Tibial artery (tissue), 4 donors: ENCODE measurements at regions not wholly inside any gene's neighbourhood (a gene's known extent, or its start where the extent isn't known, plus 50 kb on each side); places are given as distances from the start of the nearest gene placed in this dataset.

Experiments
- DNase-seq, 2 donors: peaks; one replicate each; pipeline ENCODE4 v3.0.0-alpha.2; 2019
- H3K27ac ChIP-seq, 2 donors: fragments of 200-600 bp; sonication (generic) in 1 of 2; 1 replicate in 1 of 2; 2 replicates in 1 of 2; pipeline ENCODE4 v1.5.1; 2018 to 2019; ENCODE audit warnings: mild to moderate bottlenecking in 1 of 2
- H3K27me3 ChIP-seq, 2 donors: fragments of 200-600 bp; sonication (generic) in 1 of 2; one replicate each; pipeline versions ENCODE4 v1.5.1 to v1.6.0; 2016 to 2019
- H3K36me3 ChIP-seq, 3 donors: fragments of 200-600 bp; sonication (generic) in 2 of 3; one replicate each; pipeline ENCODE4 v1.5.1; 2016 to 2019; ENCODE audit warnings: mild to moderate bottlenecking in 2 of 3
- H3K4me1 ChIP-seq, 4 donors: fragments of 200-600 bp; sonication (generic) in 2 of 4; 1 replicate in 3 of 4; 2 replicates in 1 of 4; pipeline ENCODE4 v1.5.1; 2016 to 2019
- H3K4me3 ChIP-seq, 2 donors: fragments of 200-600 bp; sonication (generic) in 1 of 2; 1 replicate in 1 of 2; 2 replicates in 1 of 2; pipeline ENCODE4 v1.5.1; 2018 to 2019; ENCODE audit warnings: mild to moderate bottlenecking in 2 of 2
- H3K9me3 ChIP-seq, 3 donors: fragments of 200-600 bp; sonication (generic) in 1 of 3; one replicate each; pipeline ENCODE4 v1.5.1; 2016 to 2019
- intact Hi-C: fragments of 100-400 bp; cut with DNase I; formaldehyde crosslinking; loops from one replicate; pipeline ENCODE4 v1.15.0; 2023; ENCODE audit warnings: low total_unique reads
- TF ChIP-seq, protein P1 (sequence below), 2 experiments: fragments of 200-600 bp in 1 of 2; fragments of 450-650 bp in 1 of 2; IDR thresholded peaks; one replicate each; pipeline ENCODE4 v1.5.1; 2017 to 2019; ENCODE audit warnings: antibody characterized with exemption in 2 of 2, mild to moderate bottlenecking in 1 of 2, moderate library complexity in 1 of 2

DNA sequence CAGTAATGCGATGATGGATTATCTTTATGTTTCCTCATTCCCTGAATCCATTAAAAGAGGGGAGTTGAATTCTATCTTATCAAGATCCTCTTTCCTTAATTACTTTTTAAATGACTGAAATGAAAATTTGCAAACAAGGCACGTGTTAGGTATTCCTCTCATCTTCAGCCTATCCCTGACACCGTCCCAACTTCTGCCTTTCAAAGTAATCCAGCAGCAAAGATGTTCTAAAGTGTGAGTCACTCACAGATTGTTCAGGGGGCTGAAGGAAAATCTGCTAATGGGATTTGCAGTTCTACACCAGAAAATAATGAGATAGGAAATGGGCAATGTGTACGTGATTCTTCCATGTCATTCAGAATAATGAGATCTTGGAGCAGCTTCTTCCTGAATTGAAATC, 403.0 kb downstream of the ARHGEF28 start:
- Histone ChIP-seq H3K27ac (no peak overlapping the region), H3K9me3 (no peaks in the 10 kb centered on the region), H3K27me3 (no peaks in the 10 kb centered on the region), H3K4me3 (no peak overlapping the region), H3K4me1 (no peaks in the 10 kb centered on the region), H3K36me3 (no peaks in the 10 kb centered on the region)
- intact Hi-C loops = no loop called here
- DNase-seq = no peak
- TF ChIP-seq, protein P1, sequence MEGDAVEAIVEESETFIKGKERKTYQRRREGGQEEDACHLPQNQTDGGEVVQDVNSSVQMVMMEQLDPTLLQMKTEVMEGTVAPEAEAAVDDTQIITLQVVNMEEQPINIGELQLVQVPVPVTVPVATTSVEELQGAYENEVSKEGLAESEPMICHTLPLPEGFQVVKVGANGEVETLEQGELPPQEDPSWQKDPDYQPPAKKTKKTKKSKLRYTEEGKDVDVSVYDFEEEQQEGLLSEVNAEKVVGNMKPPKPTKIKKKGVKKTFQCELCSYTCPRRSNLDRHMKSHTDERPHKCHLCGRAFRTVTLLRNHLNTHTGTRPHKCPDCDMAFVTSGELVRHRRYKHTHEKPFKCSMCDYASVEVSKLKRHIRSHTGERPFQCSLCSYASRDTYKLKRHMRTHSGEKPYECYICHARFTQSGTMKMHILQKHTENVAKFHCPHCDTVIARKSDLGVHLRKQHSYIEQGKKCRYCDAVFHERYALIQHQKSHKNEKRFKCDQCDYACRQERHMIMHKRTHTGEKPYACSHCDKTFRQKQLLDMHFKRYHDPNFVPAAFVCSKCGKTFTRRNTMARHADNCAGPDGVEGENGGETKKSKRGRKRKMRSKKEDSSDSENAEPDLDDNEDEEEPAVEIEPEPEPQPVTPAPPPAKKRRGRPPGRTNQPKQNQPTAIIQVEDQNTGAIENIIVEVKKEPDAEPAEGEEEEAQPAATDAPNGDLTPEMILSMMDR (IDR thresholded peaks at IDR 0.05) = no peak

DNA sequence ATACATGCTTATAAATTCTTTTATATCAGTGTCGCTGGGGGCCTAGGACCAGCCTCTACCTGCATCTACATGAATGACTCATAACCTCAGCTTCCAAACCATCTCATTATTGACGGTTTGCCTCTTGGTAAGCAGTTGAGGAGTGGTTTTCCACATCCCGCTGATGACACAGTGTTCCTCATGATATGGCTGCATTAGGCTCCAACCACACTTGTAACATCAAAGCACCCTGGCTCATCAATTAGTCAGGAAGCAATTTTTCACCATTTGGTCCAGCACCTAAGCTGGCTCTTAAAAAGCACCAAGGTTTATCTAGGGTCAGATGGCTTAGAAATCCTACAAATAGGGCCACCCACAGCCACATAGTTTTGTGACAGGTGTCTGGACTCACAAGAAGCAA, 402.4 kb downstream of the ARHGEF28 start:
- Histone ChIP-seq H3K4me1 (no peaks in the 10 kb centered on the region), H3K27me3 (no peaks in the 10 kb centered on the region), H3K27ac (no peak overlapping the region), H3K36me3 (no peaks in the 10 kb centered on the region), H3K9me3 (no peaks in the 10 kb centered on the region), H3K4me3 (no peak overlapping the region)
- DNase-seq = no peak
- TF ChIP-seq, protein P1 (IDR thresholded peaks at IDR 0.05) = no peak
- intact Hi-C loops = no loop called here

DNA sequence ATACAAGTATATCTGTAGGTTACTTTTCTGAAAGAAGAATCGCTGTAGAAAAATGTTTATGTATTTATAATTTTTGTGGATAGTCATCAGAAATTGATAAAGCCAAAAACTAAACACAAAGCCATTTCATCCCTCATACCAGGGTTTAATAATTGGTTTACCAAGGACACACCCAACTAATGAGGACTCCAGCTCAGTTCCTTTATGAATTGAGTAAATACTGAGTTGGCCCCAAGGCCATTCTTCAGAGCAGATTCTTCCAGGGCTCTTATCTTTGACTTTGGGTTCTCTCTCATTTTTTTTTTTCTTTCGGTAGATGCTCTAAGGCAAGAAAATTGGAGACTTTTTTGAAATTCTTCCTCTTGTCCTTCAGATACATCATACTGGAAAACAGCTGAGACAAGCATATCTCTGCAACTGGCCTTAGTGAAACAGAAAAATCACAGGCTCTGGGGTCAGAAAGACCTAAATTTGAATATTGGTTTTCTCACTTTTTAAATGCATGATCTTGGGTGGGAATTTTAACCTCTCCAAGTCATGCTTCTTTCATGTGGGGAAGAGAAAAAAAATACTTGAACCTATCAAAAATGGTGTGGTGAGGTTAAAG, 401.8 kb downstream of the ARHGEF28 start:
- Histone ChIP-seq H3K36me3 (no peaks in the 10 kb centered on the region), H3K27ac (no peak overlapping the region), H3K27me3 (no peaks in the 10 kb centered on the region), H3K4me1 (no peaks in the 10 kb centered on the region), H3K4me3 (no peak overlapping the region), H3K9me3 (no peaks in the 10 kb centered on the region)
- intact Hi-C loops = no loop called here
- TF ChIP-seq, protein P1 (IDR thresholded peaks at IDR 0.05) = no peak
- no peak for DNase-seq

DNA sequence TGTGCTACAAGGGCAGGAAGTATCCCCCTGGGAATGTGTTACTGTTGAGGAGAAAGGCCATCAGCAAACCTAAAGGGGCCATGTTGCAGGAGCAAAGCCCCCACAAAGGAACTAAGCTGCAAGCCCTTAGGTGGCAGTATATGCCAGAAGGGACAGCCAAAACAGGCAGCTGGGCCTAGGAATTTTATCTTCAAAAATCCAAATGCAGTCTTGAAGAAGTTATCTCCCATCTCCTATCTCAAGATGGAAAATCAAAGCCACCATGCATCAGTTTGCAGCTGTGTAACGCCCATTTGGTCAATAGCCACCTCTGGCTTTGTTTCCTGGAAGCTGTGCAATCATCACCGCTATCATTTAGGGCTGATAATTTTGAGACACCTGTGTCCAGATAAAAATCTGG, 400.3 kb downstream of the ARHGEF28 start:
- Histone ChIP-seq H3K9me3 (no peaks in the 10 kb centered on the region), H3K27me3 (no peaks in the 10 kb centered on the region), H3K4me3 (no peak overlapping the region), H3K36me3 (no peaks in the 10 kb centered on the region), H3K27ac (no peak overlapping the region), H3K4me1 (no peaks in the 10 kb centered on the region)
- DNase-seq = no peak
- intact Hi-C loops = no loop called here
- TF ChIP-seq, protein P1 (IDR thresholded peaks at IDR 0.05) = no peak

DNA sequence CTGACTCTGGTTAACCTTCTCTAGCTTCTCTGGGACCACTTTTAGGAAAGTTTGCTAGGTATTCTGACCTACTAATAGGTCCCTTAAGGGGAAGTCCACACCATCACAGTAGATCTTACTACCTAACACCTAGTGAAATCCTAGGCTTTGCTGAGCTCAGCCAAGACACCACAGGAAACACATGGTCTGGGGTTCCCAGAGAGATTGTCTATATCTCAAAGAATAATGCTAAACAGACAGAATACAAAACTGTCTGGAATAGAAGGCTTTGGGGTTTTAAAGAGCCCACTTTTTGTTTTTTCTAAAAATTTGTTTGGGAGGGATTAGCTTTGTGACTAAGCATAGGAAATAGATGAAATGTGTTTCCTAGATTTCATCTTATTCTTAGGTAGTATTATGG, 395.1 kb downstream of the ARHGEF28 start:
- Histone ChIP-seq H3K9me3 (no peaks in the 10 kb centered on the region), H3K4me3 (no peak overlapping the region), H3K27ac (no peak overlapping the region), H3K36me3 (no peaks in the 10 kb centered on the region), H3K27me3 (peaks cover 0 to 4% of the 10 kb centered on the region in 2 donors), H3K4me1 (no peaks in the 10 kb centered on the region)
- intact Hi-C loops = no loop called here
- TF ChIP-seq, protein P1 (IDR thresholded peaks at IDR 0.05) = no peak
- DNase-seq = no peak

DNA sequence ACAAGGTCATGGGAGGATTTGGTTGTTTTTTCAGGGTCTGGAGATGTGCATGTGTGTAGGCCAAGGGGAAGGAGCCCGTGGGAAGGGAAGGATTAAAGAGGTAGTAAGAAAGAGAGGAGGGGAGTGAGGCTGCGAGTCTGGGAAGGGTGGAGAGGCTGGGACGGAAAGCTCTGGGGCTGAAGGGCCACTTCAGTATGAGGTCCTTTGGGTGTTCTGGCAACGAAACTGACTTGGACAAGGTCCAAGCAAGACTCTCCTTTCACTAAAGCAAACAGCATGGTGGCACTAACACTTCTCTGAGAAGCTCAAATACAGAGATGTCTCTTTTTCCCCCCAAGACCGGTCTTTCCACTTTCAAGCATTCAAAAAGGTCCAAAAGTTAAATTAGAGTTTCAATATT, 394.5 kb downstream of the ARHGEF28 start:
- peaks cover 0 to 4% of the 10 kb centered on the region in 2 donors for H3K27me3 ChIP-seq
- intact Hi-C loops = no loop called here
- H3K36me3 ChIP-seq = no peaks in the 10 kb centered on the region
- H3K4me1 ChIP-seq = no peaks in the 10 kb centered on the region
- no peak for DNase-seq
- no peak overlapping the region for H3K27ac ChIP-seq
- no peak overlapping the region for H3K4me3 ChIP-seq
- no peaks in the 10 kb centered on the region for H3K9me3 ChIP-seq
- TF ChIP-seq, protein P1 (IDR thresholded peaks at IDR 0.05) = no peak
